Astrocyte (in vitro differentiated cells and primary cell): ENCODE measurements at regions not wholly inside any gene's neighbourhood (a gene's known extent, or its start where the extent isn't known, plus 50 kb on each side); places are given as distances from the start of the nearest gene placed in this dataset.

Experiments
- DNase-seq: peaks from one replicate; pipeline ENCODE4 v3.0.0-alpha.2; 2010; ENCODE audit warnings: low read depth
- FAIRE-seq: peaks from 2 replicates; lab custom pipeline; 2011; peaks lifted over from hg19 to GRCh38; lab: Jason Lieb, UNC
- H2AFZ ChIP-seq: 2 replicates; pipeline ENCODE4 v1.6.0; 2012; ENCODE audit warnings: low read depth, low read length, inconsistent platforms
- H3K27ac ChIP-seq: 2 replicates; pipeline ENCODE4 v1.5.1; 2011; ENCODE audit warnings: low read depth, low read length, inconsistent platforms
- H3K27me3 ChIP-seq: 2 replicates; pipeline ENCODE4 v1.6.0; 2011; ENCODE audit warnings: low read length, inconsistent platforms; ENCODE audit not compliant: insufficient read depth
- H3K36me3 ChIP-seq: 2 replicates; pipeline ENCODE4 v1.5.1; 2011; ENCODE audit warnings: low read length, inconsistent platforms; ENCODE audit not compliant: insufficient read depth
- H3K4me1 ChIP-seq: 2 replicates; pipeline ENCODE4 v1.5.1; 2011; ENCODE audit warnings: low read length, inconsistent platforms; ENCODE audit not compliant: insufficient read depth
- H3K4me2 ChIP-seq: 2 replicates; pipeline ENCODE4 v1.6.0; 2012; ENCODE audit warnings: low read length, inconsistent platforms
- H3K4me3 ChIP-seq: 2 replicates; pipeline ENCODE4 v1.5.1; 2011; ENCODE audit warnings: low read depth, mild to moderate bottlenecking, low read length, inconsistent platforms; ENCODE audit not compliant: insufficient read depth
- H3K79me2 ChIP-seq: 2 replicates; pipeline ENCODE4 v1.6.0; 2012; ENCODE audit warnings: mild to moderate bottlenecking, low read length, inconsistent platforms; ENCODE audit not compliant: insufficient read depth
- H3K9ac ChIP-seq: 2 replicates; pipeline ENCODE4 v1.6.0; 2012; ENCODE audit warnings: mild to moderate bottlenecking, low read length, inconsistent platforms
- H3K9me3 ChIP-seq: 2 replicates; pipeline ENCODE4 v1.5.1; 2012; ENCODE audit warnings: low read depth, mild to moderate bottlenecking, low read length, inconsistent platforms; ENCODE audit not compliant: insufficient read depth
- H4K20me1 ChIP-seq: 2 replicates; pipeline ENCODE4 v1.6.0; 2012; ENCODE audit warnings: low read length, inconsistent platforms; ENCODE audit not compliant: insufficient read depth
- H3K27ac Mint-ChIP-seq: one replicate; pipeline ENCODE4 v1.8.0; 2021; ENCODE audit warnings: mild to moderate bottlenecking, mixed read lengths; ENCODE audit not compliant: unreplicated experiment
- H3K27me3 Mint-ChIP-seq: one replicate; pipeline ENCODE4 v1.8.0; 2021; ENCODE audit warnings: low read depth, mixed read lengths; ENCODE audit not compliant: unreplicated experiment
- H3K36me3 Mint-ChIP-seq: one replicate; pipeline ENCODE4 v1.8.0; 2021; ENCODE audit warnings: low read depth, mixed read lengths; ENCODE audit not compliant: unreplicated experiment
- H3K4me1 Mint-ChIP-seq: one replicate; pipeline ENCODE4 v1.8.0; 2021; ENCODE audit warnings: low read depth, mixed read lengths; ENCODE audit not compliant: unreplicated experiment
- H3K4me3 Mint-ChIP-seq: one replicate; pipeline ENCODE4 v1.8.0; 2021; ENCODE audit warnings: mild to moderate bottlenecking, moderate library complexity, mixed read lengths; ENCODE audit not compliant: unreplicated experiment
- H3K9me3 Mint-ChIP-seq: one replicate; pipeline ENCODE4 v1.8.0; 2021; ENCODE audit warnings: mild to moderate bottlenecking, mixed read lengths; ENCODE audit not compliant: unreplicated experiment
- EZH2 ChIP-seq: IDR thresholded peaks from 2 replicates; pipeline ENCODE4 v1.6.1; 2012; ENCODE audit warnings: mild to moderate bottlenecking, low read length, inconsistent platforms; ENCODE audit not compliant: insufficient read depth
- TF ChIP-seq, protein P1 (sequence below): IDR thresholded peaks from 2 replicates; pipeline ENCODE4 v1.5.1; 2011; ENCODE audit warnings: low read depth, mild to moderate bottlenecking, inconsistent platforms, low read length, moderate library complexity; ENCODE audit not compliant: insufficient read depth

DNA sequence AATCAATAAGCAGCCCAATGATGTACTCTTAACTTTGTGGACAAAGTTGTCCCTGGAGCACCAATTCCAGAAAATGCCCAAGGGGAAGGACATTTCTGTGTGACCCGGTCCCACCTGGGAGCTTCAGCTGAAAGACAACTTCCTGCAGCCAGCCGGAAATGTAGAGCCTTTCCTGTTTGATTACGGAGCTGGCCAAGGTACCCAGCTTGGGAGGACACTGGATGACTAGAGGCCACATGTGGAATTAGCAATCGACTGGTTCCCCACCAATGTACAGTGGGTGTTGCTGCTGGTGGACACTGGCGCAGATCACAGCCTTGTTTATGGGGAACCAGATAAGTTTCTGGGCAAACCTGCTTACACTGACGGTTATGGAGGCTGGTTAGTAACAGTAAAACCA is 53.0 kb upstream of the ZC3H15 start:
- Histone ChIP-seq H3K36me3 (no peaks in the 10 kb centered on the region), H2AFZ (no peak overlapping the region), H3K4me2 (no peak overlapping the region), H3K9ac (no peak overlapping the region), H3K79me2 (no peaks in the 10 kb centered on the region), H3K4me1 (no peaks in the 10 kb centered on the region), H3K27ac (no peak overlapping the region), H3K4me3 (no peak overlapping the region), H3K27me3 (no peaks in the 10 kb centered on the region), H3K9me3 (no peaks in the 10 kb centered on the region), H4K20me1 (no peaks in the 10 kb centered on the region)
- H3K9me3 Mint-ChIP-seq, result no peaks in the 10 kb centered on the region
- no peaks in the 10 kb centered on the region for H3K4me1 Mint-ChIP-seq
- H3K4me3 Mint-ChIP-seq, result no peak overlapping the region
- DNase-seq (no peak), FAIRE-seq (no peak)
- H3K27me3 Mint-ChIP-seq, result no peaks in the 10 kb centered on the region
- H3K27ac Mint-ChIP-seq, result no peak overlapping the region
- H3K36me3 Mint-ChIP-seq, result peaks cover 12% of the 10 kb centered on the region
- TF ChIP-seq, protein P1, sequence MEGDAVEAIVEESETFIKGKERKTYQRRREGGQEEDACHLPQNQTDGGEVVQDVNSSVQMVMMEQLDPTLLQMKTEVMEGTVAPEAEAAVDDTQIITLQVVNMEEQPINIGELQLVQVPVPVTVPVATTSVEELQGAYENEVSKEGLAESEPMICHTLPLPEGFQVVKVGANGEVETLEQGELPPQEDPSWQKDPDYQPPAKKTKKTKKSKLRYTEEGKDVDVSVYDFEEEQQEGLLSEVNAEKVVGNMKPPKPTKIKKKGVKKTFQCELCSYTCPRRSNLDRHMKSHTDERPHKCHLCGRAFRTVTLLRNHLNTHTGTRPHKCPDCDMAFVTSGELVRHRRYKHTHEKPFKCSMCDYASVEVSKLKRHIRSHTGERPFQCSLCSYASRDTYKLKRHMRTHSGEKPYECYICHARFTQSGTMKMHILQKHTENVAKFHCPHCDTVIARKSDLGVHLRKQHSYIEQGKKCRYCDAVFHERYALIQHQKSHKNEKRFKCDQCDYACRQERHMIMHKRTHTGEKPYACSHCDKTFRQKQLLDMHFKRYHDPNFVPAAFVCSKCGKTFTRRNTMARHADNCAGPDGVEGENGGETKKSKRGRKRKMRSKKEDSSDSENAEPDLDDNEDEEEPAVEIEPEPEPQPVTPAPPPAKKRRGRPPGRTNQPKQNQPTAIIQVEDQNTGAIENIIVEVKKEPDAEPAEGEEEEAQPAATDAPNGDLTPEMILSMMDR, result no peak

DNA sequence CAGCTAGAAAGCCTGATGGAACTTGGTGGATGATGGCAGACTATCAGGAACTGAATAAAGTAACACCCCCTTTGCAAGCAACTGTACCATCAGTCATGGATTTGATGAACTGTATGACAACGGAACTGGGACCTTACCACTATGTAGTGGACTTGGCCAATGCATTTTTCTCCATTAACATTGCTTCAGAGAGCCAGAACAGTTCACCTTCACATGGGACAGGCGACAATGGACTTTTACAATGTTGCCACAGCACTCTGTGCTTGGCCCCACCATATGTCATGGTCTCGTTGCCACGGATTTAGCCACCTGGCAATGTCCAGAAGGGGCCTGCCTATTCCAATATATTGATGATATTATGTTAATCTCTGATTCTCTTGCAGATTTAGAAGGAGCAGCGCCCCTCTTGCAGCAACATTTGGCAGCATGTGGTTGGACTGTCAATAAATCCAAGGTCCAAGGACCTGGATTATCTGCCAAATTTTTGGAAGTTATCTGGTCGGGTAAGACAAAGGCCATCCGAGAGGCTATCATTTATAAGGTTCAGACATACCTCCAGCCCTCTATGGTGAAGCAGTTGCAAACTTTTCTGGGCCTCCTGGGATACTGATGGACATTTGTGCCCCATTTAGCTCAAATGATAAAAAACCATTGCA is 52.2 kb upstream of the ZC3H15 start:
- H3K79me2 ChIP-seq, result no peaks in the 10 kb centered on the region
- Mint-ChIP-seq H3K4me3 (no peak overlapping the region), H3K4me1 (no peaks in the 10 kb centered on the region), H3K27me3 (no peaks in the 10 kb centered on the region), H3K9me3 (no peaks in the 10 kb centered on the region), H3K36me3 (peaks cover 13% of the 10 kb centered on the region), H3K27ac (no peak overlapping the region)
- no peak overlapping the region for H3K27ac ChIP-seq
- H3K27me3 ChIP-seq, result no peaks in the 10 kb centered on the region
- H3K4me2 ChIP-seq, result no peak overlapping the region
- DNase-seq (no peak), FAIRE-seq (no peak)
- no peak overlapping the region for H2AFZ ChIP-seq
- H3K36me3 ChIP-seq, result no peaks in the 10 kb centered on the region
- no peaks in the 10 kb centered on the region for H3K9me3 ChIP-seq
- H4K20me1 ChIP-seq, result no peaks in the 10 kb centered on the region
- no peak for TF ChIP-seq EZH2
- TF ChIP-seq, protein P1, result no peak
- H3K4me3 ChIP-seq, result no peak overlapping the region
- H3K9ac ChIP-seq, result no peak overlapping the region
- H3K4me1 ChIP-seq, result no peaks in the 10 kb centered on the region
